ENCODE measurements at regions not wholly inside any gene's neighbourhood (a gene's known extent, or its start where the extent isn't known, plus 50 kb on each side); places are given as distances from the start of the nearest gene placed in this dataset.

DNA sequence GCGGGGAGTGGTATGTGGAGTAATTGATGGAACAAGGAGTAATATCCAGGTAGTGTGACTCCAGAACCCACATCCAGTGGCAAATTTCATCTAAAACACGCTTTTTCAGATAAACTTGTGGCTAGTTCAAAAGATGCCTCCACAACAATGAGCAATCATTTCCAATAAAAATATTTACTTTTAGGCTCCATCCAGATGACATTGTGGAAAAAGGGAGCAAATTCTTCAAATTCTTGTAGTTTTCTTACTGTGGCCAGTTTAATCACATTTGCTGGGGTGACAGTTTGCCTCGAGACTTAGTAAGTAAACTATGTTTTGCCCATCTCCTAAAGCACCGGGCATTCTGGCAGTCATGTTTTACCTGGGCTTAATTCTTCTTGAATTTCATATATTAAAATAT lies 243.6 kb downstream of the IRS1 start:
- Mint-ChIP-seq H3K36me3 (ENCODE audit: low read depth, unreplicated experiment) (no peaks in the 10 kb centered on the region), H3K27me3 (ENCODE audit: unreplicated experiment) (peaks cover 3% of the 10 kb centered on the region), H3K27ac (ENCODE audit: unreplicated experiment) (no peak overlapping the region), H3K9me3 (ENCODE audit: unreplicated experiment) (no peaks in the 10 kb centered on the region), H3K4me3 (ENCODE audit: unreplicated experiment) (no peak overlapping the region), H3K4me1 (ENCODE audit: unreplicated experiment) (no peaks in the 10 kb centered on the region)
- no peak for DNase-seq (ENCODE audit: low spot score)
- no peak for TF ChIP-seq CTCF (IDR thresholded peaks at IDR 0.05; ENCODE audit: unreplicated experiment)

GRCh38 chr2:226554701-226555100 lies 244.9 kb downstream of the IRS1 start:
- no peak overlapping the region for H3K4me3 Mint-ChIP-seq (ENCODE audit: unreplicated experiment)
- no peaks in the 10 kb centered on the region for H3K9me3 Mint-ChIP-seq (ENCODE audit: unreplicated experiment)
- H3K27me3 Mint-ChIP-seq (ENCODE audit: unreplicated experiment), result peaks cover 4% of the 10 kb centered on the region
- H3K36me3 Mint-ChIP-seq (ENCODE audit: low read depth, unreplicated experiment), result no peaks in the 10 kb centered on the region
- no peak for TF ChIP-seq CTCF (IDR thresholded peaks at IDR 0.05; ENCODE audit: unreplicated experiment)
- no peak for DNase-seq (ENCODE audit: low spot score)
- H3K27ac Mint-ChIP-seq (ENCODE audit: unreplicated experiment), result no peak overlapping the region
- H3K4me1 Mint-ChIP-seq (ENCODE audit: unreplicated experiment), result no peaks in the 10 kb centered on the region

DNA sequence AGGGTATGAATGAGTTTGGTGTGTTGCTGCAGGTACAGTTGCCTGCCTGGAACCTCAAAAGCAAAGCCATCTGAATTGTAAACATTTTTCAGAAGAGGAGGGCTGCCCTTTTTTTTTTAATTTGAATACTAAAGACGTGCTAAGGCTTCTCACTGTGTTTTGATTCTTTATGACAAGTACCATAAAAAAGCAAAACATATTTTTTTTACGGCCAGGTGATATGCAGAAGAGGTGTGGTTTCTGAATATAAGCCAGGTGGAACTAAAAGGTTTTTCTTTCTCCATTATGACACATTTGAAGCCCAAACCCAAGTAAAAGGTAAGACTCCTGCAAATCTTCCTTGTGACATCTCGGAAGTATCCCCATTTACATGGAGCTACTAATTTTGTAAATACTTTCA lies 246.3 kb downstream of the IRS1 start:
- Mint-ChIP-seq H3K27me3 (ENCODE audit: unreplicated experiment) (peaks cover 4% of the 10 kb centered on the region), H3K4me3 (ENCODE audit: unreplicated experiment) (no peak overlapping the region), H3K9me3 (ENCODE audit: unreplicated experiment) (no peaks in the 10 kb centered on the region), H3K36me3 (ENCODE audit: low read depth, unreplicated experiment) (no peaks in the 10 kb centered on the region), H3K27ac (ENCODE audit: unreplicated experiment) (no peak overlapping the region), H3K4me1 (ENCODE audit: unreplicated experiment) (no peaks in the 10 kb centered on the region)
- no peak for TF ChIP-seq CTCF (IDR thresholded peaks at IDR 0.05; ENCODE audit: unreplicated experiment)
- no peak for DNase-seq (ENCODE audit: low spot score)

- no peaks in the 10 kb centered on the region for H3K4me1 Mint-ChIP-seq (ENCODE audit: unreplicated experiment)
- no peak overlapping the region for H3K4me3 Mint-ChIP-seq (ENCODE audit: unreplicated experiment)
- no peak overlapping the region for H3K27ac Mint-ChIP-seq (ENCODE audit: unreplicated experiment)
- no peak for TF ChIP-seq CTCF (IDR thresholded peaks at IDR 0.05; ENCODE audit: unreplicated experiment)
- H3K36me3 Mint-ChIP-seq (ENCODE audit: low read depth, unreplicated experiment), result no peaks in the 10 kb centered on the region
- no peak for DNase-seq (ENCODE audit: low spot score)
- H3K27me3 Mint-ChIP-seq (ENCODE audit: unreplicated experiment), result peaks cover 4% of the 10 kb centered on the region
- no peaks in the 10 kb centered on the region for H3K9me3 Mint-ChIP-seq (ENCODE audit: unreplicated experiment)
Observed at GRCh38 chr2:226552571-226553285, 246.9 kb downstream of the IRS1 start.

DNA sequence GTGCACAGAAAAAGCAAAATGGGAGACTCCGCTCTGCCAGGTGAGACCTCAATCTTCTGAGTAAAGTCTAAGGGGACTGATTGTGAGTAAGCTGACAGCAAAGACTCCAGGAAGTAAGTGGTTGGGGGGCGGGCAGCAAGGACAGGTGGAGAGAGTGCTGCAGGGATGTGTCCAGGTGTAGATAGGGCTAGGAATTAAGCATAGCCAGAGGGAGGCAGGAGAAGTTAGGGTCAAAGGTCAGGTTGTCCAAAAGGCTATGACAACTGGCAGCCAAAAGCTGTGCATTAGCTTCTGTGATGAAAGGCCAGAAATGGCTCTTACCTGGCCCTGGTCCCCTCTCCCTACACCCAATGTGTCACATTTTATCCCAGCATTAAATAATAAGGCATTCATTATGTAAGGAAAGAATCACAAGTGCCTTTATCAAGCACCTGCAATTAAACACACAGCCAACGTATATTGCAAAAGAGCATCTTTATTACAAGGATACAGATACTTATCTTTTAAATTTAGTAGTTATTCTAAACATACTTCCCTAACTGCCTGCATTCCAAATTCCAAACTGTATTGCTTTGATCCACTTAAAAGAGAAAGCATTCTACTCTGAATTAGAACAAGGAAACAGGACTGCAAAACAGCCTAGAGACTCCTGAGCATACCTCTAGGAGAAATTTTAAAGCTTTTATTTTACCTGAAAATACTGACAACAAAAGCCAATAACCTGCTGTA lies 247.9 kb downstream of the IRS1 start:
- no peaks in the 10 kb centered on the region for H3K4me1 Mint-ChIP-seq (ENCODE audit: unreplicated experiment)
- DNase-seq (ENCODE audit: low spot score), result no peak
- no peak overlapping the region for H3K27ac Mint-ChIP-seq (ENCODE audit: unreplicated experiment)
- no peaks in the 10 kb centered on the region for H3K9me3 Mint-ChIP-seq (ENCODE audit: unreplicated experiment)
- H3K36me3 Mint-ChIP-seq (ENCODE audit: low read depth, unreplicated experiment), result no peaks in the 10 kb centered on the region
- no peak overlapping the region for H3K4me3 Mint-ChIP-seq (ENCODE audit: unreplicated experiment)
- no peak for TF ChIP-seq CTCF (IDR thresholded peaks at IDR 0.05; ENCODE audit: unreplicated experiment)
- peaks cover 4% of the 10 kb centered on the region for H3K27me3 Mint-ChIP-seq (ENCODE audit: unreplicated experiment)

Measured in endothelial cell (in vitro differentiated cells).